SU-DHL-6 (cell line): ENCODE measurements at regions not wholly inside any gene's neighbourhood (a gene's known extent, or its start where the extent isn't known, plus 50 kb on each side); places are given as distances from the start of the nearest gene placed in this dataset.

Experiments used
- EZH2phosphoT487 ChIP-seq: fragments of 200-600 bp; sonication (generic), shearing (Covaris generic); conservative IDR thresholded peaks from 2 replicates; pipeline ENCODE4 v1.6.1; 2018; ENCODE audit warnings: mild to moderate bottlenecking, antibody characterized with exemption, low read length, moderate library complexity, mixed read lengths
- TF ChIP-seq, protein P1 (sequence below): fragments of 200-600 bp; sonication (generic); IDR thresholded peaks from one replicate; pipeline ENCODE4 v1.5.1; 2017; ENCODE audit warnings: antibody characterized with exemption, mild to moderate bottlenecking, low read length, moderate library complexity; ENCODE audit not compliant: insufficient read depth, poor library complexity, severe bottlenecking

DNA sequence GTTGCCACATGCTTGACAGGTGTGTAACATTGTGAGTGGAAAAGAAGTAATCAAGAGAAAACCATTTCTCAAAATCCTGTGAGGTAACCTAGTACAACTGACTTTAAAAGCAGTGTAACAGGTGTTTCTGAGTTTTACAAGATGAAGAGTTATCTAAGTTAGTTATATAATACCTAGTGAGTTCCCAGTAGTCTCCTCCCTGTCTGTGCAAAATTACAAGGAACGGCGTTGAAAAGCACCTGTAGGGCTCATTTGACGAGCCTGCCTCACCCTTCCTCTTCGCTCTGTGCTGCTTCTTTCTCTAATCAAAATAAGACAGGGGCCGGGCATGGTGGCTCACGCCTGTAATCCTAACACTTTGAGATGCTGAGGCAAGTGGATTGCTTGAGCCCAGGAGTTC, 132.9 kb upstream of the SLC30A5 start:
- TF ChIP-seq, protein P1, sequence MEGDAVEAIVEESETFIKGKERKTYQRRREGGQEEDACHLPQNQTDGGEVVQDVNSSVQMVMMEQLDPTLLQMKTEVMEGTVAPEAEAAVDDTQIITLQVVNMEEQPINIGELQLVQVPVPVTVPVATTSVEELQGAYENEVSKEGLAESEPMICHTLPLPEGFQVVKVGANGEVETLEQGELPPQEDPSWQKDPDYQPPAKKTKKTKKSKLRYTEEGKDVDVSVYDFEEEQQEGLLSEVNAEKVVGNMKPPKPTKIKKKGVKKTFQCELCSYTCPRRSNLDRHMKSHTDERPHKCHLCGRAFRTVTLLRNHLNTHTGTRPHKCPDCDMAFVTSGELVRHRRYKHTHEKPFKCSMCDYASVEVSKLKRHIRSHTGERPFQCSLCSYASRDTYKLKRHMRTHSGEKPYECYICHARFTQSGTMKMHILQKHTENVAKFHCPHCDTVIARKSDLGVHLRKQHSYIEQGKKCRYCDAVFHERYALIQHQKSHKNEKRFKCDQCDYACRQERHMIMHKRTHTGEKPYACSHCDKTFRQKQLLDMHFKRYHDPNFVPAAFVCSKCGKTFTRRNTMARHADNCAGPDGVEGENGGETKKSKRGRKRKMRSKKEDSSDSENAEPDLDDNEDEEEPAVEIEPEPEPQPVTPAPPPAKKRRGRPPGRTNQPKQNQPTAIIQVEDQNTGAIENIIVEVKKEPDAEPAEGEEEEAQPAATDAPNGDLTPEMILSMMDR: no peak
- no peak for TF ChIP-seq EZH2phosphoT487
